ENCODE measurements at regions not wholly inside any gene's neighbourhood (a gene's known extent, or its start where the extent isn't known, plus 50 kb on each side); places are given as distances from the start of the nearest gene placed in this dataset.

GRCh38 chrX:22376369-22376768, 103.7 kb downstream of the CBLL2 start:
- no peaks in the 10 kb centered on the region for H3K36me3 Mint-ChIP-seq (ENCODE audit: low read depth)

DNA sequence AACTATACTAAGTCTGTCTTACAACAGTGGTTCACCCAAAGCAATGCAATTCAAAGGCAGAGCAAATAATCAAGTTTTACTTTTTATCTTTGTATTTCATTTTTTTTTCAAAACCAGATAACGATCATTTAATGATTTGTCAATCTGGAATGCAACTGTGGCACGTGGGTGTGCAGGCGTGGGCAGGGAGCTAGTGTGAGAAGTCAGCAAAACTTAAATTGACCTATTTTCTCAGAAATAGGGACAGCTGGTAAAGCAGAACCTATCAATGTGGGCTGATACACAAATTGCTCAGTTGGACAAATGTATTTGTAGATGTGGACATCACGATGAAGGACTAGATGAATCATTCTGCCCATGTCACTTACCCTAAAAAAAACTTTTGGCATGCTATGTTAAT, 105.6 kb downstream of the CBLL2 start:
- H3K4me3 Mint-ChIP-seq = no peak overlapping the region
- no peak for TF ChIP-seq CTCF (IDR thresholded peaks at IDR 0.05; ENCODE audit: unreplicated experiment in 3 of 3)
- H3K4me1 Mint-ChIP-seq = no peaks in the 10 kb centered on the region
- H3K36me3 Mint-ChIP-seq (ENCODE audit: low read depth) = no peaks in the 10 kb centered on the region
- H3K9me3 Mint-ChIP-seq = peaks cover 10% of the 10 kb centered on the region
- no peaks in the 10 kb centered on the region for H3K27me3 Mint-ChIP-seq (ENCODE audit: low read depth)
- no peak overlapping the region for H3K27ac Mint-ChIP-seq

More at GRCh38 chrX:22376369-22376768, 103.7 kb downstream of the CBLL2 start:
- TF ChIP-seq CTCF (IDR thresholded peaks at IDR 0.05; ENCODE audit: unreplicated experiment in 3 of 3) = no peak
- Mint-ChIP-seq H3K27me3 (ENCODE audit: low read depth) (no peaks in the 10 kb centered on the region), H3K9me3 (peaks cover 5% of the 10 kb centered on the region), H3K4me3 (no peak overlapping the region), H3K27ac (no peak overlapping the region), H3K4me1 (no peaks in the 10 kb centered on the region)

GRCh38 chrX:22383988-22384387, 111.3 kb downstream of the CBLL2 start:
- H3K27me3 Mint-ChIP-seq (ENCODE audit: low read depth) = no peaks in the 10 kb centered on the region
- H3K9me3 Mint-ChIP-seq = peaks cover 19% of the 10 kb centered on the region
- no peaks in the 10 kb centered on the region for H3K36me3 Mint-ChIP-seq (ENCODE audit: low read depth)
- H3K27ac Mint-ChIP-seq = no peak overlapping the region
- H3K4me3 Mint-ChIP-seq = no peak overlapping the region
- H3K4me1 Mint-ChIP-seq = peaks cover 5% of the 10 kb centered on the region
- no peak for TF ChIP-seq CTCF (IDR thresholded peaks at IDR 0.05; ENCODE audit: unreplicated experiment in 3 of 3)

DNA sequence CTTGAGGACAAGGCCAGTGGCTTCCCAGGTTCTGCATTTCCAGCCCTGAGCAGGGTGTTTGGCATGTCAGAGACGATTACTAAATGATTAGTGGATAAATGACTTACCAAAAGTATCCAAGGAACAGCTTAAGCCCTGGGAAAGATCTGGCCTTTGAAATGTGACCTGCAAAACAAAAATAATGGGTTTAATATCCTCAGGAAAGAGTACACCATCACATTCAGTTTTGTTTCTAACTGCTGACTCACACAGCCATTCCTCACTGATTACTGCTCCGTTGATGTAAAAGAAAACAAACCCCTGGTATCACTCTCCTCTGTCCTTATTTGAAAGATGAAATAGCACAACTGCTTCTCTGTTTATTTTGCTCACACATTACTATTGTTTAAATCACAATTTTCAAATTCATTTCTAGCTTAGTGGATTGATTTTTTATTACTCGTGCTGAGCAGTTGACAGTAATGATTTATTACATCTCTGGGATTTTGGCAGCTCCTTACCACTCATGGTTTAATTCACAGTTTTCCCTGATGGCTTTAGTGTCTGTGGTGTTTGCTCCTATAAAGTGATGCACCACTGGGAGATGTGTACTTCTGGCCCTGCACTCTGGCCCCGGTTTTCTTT, 117.0 kb downstream of the CBLL2 start:
- TF ChIP-seq CTCF (IDR thresholded peaks at IDR 0.05; ENCODE audit: unreplicated experiment in 3 of 3) = no peak
- Mint-ChIP-seq H3K4me1 (peaks cover 26% of the 10 kb centered on the region), H3K27ac (peak overlapping the region; percentile 31 to 79 (median 77)), H3K9me3 (peaks cover 7% of the 10 kb centered on the region), H3K36me3 (ENCODE audit: low read depth) (no peaks in the 10 kb centered on the region), H3K27me3 (ENCODE audit: low read depth) (no peaks in the 10 kb centered on the region), H3K4me3 (no peak overlapping the region)

DNA sequence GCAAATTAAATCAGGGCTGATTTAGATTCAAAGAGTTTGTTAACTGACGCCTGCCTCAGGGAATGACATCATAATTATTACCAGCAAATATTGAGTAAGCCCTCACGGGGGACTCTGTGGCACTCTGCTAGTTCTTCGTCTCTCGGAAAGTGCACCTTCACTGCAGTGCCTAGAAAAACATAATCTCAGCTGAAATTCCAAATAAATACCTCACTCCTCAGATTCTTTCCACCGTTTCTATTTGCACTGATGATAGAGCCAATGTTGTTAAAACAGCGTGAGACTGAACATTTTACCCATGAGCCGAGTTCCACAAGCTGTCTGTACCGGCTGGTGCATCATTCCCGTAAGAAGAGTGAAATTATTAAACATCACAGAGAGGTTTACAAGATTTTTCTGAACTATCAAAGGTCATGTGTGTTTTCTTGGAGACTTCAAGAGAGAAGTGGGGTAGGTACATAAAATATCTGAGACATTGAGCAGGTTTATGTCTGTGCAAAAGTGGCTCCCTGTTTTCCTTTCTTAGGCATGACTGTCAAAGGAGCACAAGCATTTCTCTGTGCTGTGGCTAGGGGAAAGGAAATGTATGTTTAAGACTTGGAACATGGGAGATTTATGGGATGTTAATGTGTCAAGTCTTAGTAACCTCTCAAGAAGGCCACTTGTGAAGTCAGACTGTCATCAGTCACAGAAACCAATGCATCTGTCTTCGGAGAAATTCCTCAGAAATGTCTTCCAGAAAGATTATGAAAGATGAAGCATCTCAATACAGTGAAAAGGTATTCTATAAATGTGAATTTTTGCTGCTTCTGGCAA, 119.6 kb downstream of the CBLL2 start:
- peak overlapping the region; percentile 12 to 56 (median 30) for H3K27ac Mint-ChIP-seq
- H3K27me3 Mint-ChIP-seq (ENCODE audit: low read depth) = no peaks in the 10 kb centered on the region
- no peak overlapping the region for H3K4me3 Mint-ChIP-seq
- peaks cover 3% of the 10 kb centered on the region for H3K9me3 Mint-ChIP-seq
- TF ChIP-seq CTCF (IDR thresholded peaks at IDR 0.05; ENCODE audit: unreplicated experiment in 3 of 3) = no peak
- H3K36me3 Mint-ChIP-seq (ENCODE audit: low read depth) = no peaks in the 10 kb centered on the region
- H3K4me1 Mint-ChIP-seq = peaks cover 26% of the 10 kb centered on the region

Measured in nephron (organoid).